BJ (cell line): ENCODE measurements at regions not wholly inside any gene's neighbourhood (a gene's known extent, or its start where the extent isn't known, plus 50 kb on each side); places are given as distances from the start of the nearest gene placed in this dataset.
A peak's percentile ranks its signal among the peaks of the same experiment; 100 is the strongest.

ENCODE experiments used
- CTCF ChIA-PET: fragments of 350-600 bp; formaldehyde crosslinking; extraction: SDS; loops from one replicate; lab custom pipeline; 2021; ENCODE audit warnings: antibody characterized with exemption, inconsistent platforms; lab: Yijun Ruan, JAX
- POLR2A ChIA-PET: fragments of 300-600 bp; sonication (Branson Sonifier 250); formaldehyde crosslinking; extraction: SDS; loops from one replicate; lab custom pipeline; 2021; ENCODE audit warnings: antibody characterized with exemption; lab: Charles Lee
- DNase-seq: peaks from one replicate; pipeline ENCODE4 v3.0.0-alpha.2; 2011; ENCODE audit warnings: low read depth
- H3K27me3 ChIP-seq: 2 replicates; pipeline ENCODE4 v1.6.0; 2011; ENCODE audit warnings: low read length; ENCODE audit not compliant: control insufficient read depth, insufficient read depth
- H3K36me3 ChIP-seq: 2 replicates; pipeline ENCODE4 v1.5.1; 2011; ENCODE audit warnings: low read length; ENCODE audit not compliant: control insufficient read depth, insufficient read depth
- H3K4me3 ChIP-seq: 2 replicates; pipeline ENCODE4 v1.5.1; 2011; ENCODE audit warnings: low read depth, mild to moderate bottlenecking, control low read depth, low read length
- CTCF ChIP-seq: IDR thresholded peaks from 2 replicates; pipeline ENCODE4 v1.5.1; 2011; ENCODE audit warnings: low read depth, mild to moderate bottlenecking, control low read depth, inconsistent platforms, low read length, moderate library complexity; ENCODE audit not compliant: insufficient read depth

- Histone ChIP-seq H3K27me3 (no peaks in the 10 kb centered on the region), H3K36me3 (no peaks in the 10 kb centered on the region), H3K4me3 (no peak overlapping the region)
- POLR2A ChIA-PET, result no interaction called here
- no peak for TF ChIP-seq CTCF
- no peak for DNase-seq
- CTCF ChIA-PET, result interaction anchor here (1.0 to 2.6 kb wide), 2 partner anchors 17 to 73 kb away, joined by 3 to 11 read pairs; no protein-coding TSS in a partner anchor
Measured at GRCh38 chr18:21162786-21163185, 51.2 kb upstream of the ROCK1 start.

GRCh38 chr18:21163647-21164547, 52.3 kb upstream of the ROCK1 start:
- ChIA-PET CTCF (interaction anchor here (1.0 to 2.6 kb wide), 2 partner anchors 16 to 74 kb away, joined by 3 to 11 read pairs; no protein-coding TSS in a partner anchor), POLR2A (interaction anchor here (0.7 kb wide), 1 partner anchor 1156 kb away, joined by 3 read pairs; no protein-coding TSS in a partner anchor)
- TF ChIP-seq CTCF, result no peak
- Histone ChIP-seq H3K36me3 (no peaks in the 10 kb centered on the region), H3K27me3 (no peaks in the 10 kb centered on the region), H3K4me3 (no peak overlapping the region)
- DNase-seq, result peak; percentile 79

- H3K27me3 ChIP-seq, result no peaks in the 10 kb centered on the region
- no peak for TF ChIP-seq CTCF
- ChIA-PET POLR2A (interaction anchor here (0.7 kb wide), 1 partner anchor 1155 kb away, joined by 3 read pairs; no protein-coding TSS in a partner anchor), CTCF (interaction anchor here (1.5 to 2.6 kb wide), 2 partner anchors 15 to 141 kb away, joined by 3 to 11 read pairs; no protein-coding TSS in a partner anchor)
- no peaks in the 10 kb centered on the region for H3K36me3 ChIP-seq
- no peak for DNase-seq
- H3K4me3 ChIP-seq, result no peak overlapping the region
Measured at GRCh38 chr18:21164548-21165095, 53.0 kb upstream of the ROCK1 start.

- no peak for DNase-seq
- ChIA-PET POLR2A (no interaction called here), CTCF (interaction anchor here (1.2 to 3.9 kb wide), 2 partner anchors 11 to 28 kb away, joined by 3 to 21 read pairs; no protein-coding TSS in a partner anchor)
- Histone ChIP-seq H3K4me3 (no peak overlapping the region), H3K36me3 (no peaks in the 10 kb centered on the region), H3K27me3 (no peaks in the 10 kb centered on the region)
- TF ChIP-seq CTCF, result no peak
Measured at GRCh38 chr18:21167641-21168377, 56.2 kb upstream of the ROCK1 start.

GRCh38 chr18:21168880-21169279, 57.3 kb upstream of the ROCK1 start:
- TF ChIP-seq CTCF, result no peak
- no peaks in the 10 kb centered on the region for H3K27me3 ChIP-seq
- CTCF ChIA-PET, result interaction anchor here (0.5 to 3.9 kb wide), 3 partner anchors 10 to 69 kb away, joined by 3 to 21 read pairs (median 3); no protein-coding TSS in a partner anchor
- H3K4me3 ChIP-seq, result no peak overlapping the region
- POLR2A ChIA-PET, result no interaction called here
- no peaks in the 10 kb centered on the region for H3K36me3 ChIP-seq
- no peak for DNase-seq
